ENCODE measurements at regions not wholly inside any gene's neighbourhood (a gene's known extent, or its start where the extent isn't known, plus 50 kb on each side); places are given as distances from the start of the nearest gene placed in this dataset.

DNA sequence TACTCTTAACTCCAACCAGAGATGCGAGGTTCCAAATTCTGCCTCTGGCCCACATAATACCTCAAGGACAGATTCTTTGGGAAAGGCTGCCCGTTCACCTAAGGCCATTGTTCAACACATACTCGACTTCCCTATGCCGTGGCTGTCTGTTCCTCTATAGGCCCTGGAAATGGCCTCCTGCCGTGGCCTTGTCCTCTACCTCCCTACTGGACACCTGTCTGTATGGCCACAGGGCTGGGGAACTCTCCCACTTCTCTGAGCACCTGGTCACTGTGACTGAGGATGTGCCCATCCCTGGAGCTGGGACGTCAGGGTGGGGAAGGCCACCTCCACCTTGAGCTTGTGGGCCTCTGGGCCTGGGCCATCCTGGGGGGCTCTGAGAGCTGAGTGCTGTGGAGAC lies 340.5 kb upstream of the B3GAT1 start:
- H3K9me3 ChIP-seq = no peaks in the 10 kb centered on the region
- TF ChIP-seq POLR2AphosphoS5 (IDR thresholded peaks at IDR 0.05) (no peak), POLR2A (IDR thresholded peaks at IDR 0.05) (no peak), CTCF (IDR thresholded peaks at IDR 0.05) (no peak)
- DNase-seq (ENCODE audit: low spot score) = no peak
- intact Hi-C loops (cut with DNase I) = no loop called here
- H3K27ac ChIP-seq = no peak overlapping the region
- no peaks in the 10 kb centered on the region for H3K36me3 ChIP-seq
- no peak overlapping the region for H3K4me3 ChIP-seq
- 96% methylated on average over 6 of the region's 6 CpGs for WGBS
- no peaks in the 10 kb centered on the region for H3K4me1 ChIP-seq (replicated peaks)
- no peaks in the 10 kb centered on the region for H3K27me3 ChIP-seq (replicated peaks; ENCODE audit: insufficient read depth)

DNA sequence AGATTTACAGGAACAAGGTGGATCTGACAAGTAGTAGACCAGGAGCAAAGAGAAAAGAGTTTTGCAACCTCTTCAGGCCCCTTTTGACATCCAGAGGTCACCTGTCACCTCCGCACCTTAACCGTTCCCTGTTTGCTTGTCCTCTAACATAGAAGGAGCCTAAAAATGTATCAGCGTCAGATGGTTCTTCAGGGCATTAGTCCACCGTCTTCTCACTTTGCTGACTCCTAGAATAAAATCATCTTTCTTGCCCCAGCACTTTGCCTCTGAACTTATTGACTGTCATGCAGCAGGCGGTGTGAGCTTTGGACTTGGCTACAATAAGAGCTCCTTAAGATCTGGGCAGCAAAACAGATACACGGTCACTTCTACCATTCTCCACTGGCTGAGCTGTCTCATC lies 339.7 kb upstream of the B3GAT1 start:
- Histone ChIP-seq H3K4me1 (replicated peaks) (no peaks in the 10 kb centered on the region), H3K27me3 (replicated peaks; ENCODE audit: insufficient read depth) (no peaks in the 10 kb centered on the region), H3K36me3 (no peaks in the 10 kb centered on the region), H3K27ac (no peak overlapping the region), H3K9me3 (no peaks in the 10 kb centered on the region), H3K4me3 (no peak overlapping the region)
- TF ChIP-seq POLR2AphosphoS5 (IDR thresholded peaks at IDR 0.05) (no peak), POLR2A (IDR thresholded peaks at IDR 0.05) (no peak), CTCF (IDR thresholded peaks at IDR 0.05) (no peak)
- no peak for DNase-seq (ENCODE audit: low spot score)
- intact Hi-C loops (cut with DNase I) = no loop called here
- WGBS = 93% methylated on average over 6 of the region's 6 CpGs

DNA sequence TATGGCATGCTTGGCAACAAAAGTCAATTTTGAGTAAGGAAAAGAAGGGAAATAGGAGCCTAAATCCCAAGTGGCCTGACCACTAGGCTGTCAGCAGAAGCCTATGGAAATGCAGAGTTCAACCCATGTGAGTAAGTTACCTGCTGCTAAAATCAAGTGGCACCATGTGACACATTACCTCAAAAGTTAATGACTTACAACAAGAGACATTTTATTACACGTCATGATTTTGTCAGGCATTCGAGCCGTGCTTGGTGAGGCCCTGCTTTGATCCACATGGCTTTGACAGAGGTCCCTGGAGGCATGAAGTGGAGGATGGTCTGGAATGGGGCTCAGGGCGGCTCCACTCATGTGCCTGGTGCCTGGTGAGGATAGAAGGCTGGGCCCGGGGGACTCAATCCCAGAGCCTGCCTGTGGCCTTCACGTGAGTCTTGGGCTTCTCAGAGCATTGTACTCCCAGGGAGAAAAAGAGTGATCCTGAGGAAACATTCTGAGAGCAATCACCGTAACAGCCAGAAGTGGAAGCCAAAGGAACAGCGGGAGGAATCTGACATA lies 339.1 kb upstream of the B3GAT1 start:
- Histone ChIP-seq H3K9me3 (no peaks in the 10 kb centered on the region), H3K27ac (no peak overlapping the region), H3K36me3 (no peaks in the 10 kb centered on the region), H3K4me3 (no peak overlapping the region), H3K4me1 (replicated peaks) (no peaks in the 10 kb centered on the region), H3K27me3 (replicated peaks; ENCODE audit: insufficient read depth) (no peaks in the 10 kb centered on the region)
- WGBS = 72% methylated on average over 8 of the region's 8 CpGs
- TF ChIP-seq POLR2A (IDR thresholded peaks at IDR 0.05) (no peak), CTCF (IDR thresholded peaks at IDR 0.05) (no peak), POLR2AphosphoS5 (IDR thresholded peaks at IDR 0.05) (no peak)
- intact Hi-C loops (cut with DNase I) = no loop called here
- no peak for DNase-seq (ENCODE audit: low spot score)

DNA sequence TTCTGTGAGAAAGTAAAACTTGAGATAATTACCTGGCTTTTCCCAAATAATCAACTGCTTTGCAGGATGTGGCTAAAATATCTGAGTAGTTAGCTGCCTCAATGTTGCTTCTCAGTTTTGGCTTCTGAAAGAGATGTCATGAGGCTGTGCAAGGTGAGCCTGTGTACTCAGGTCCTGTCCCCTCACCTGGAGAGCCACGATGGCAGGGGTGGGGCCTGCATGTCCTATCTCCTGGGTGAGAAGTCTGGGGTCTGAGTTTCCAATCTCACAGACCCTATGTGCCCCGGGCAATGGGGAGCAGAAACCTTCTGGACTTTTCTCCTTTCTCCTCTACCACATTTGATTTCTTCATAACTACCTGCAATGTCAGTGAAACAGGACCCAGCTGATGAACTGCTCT lies 338.6 kb upstream of the B3GAT1 start:
- Histone ChIP-seq H3K4me3 (no peak overlapping the region), H3K36me3 (no peaks in the 10 kb centered on the region), H3K9me3 (no peaks in the 10 kb centered on the region), H3K27me3 (replicated peaks; ENCODE audit: insufficient read depth) (no peaks in the 10 kb centered on the region), H3K4me1 (replicated peaks) (no peaks in the 10 kb centered on the region), H3K27ac (no peak overlapping the region)
- intact Hi-C loops (cut with DNase I) = no loop called here
- TF ChIP-seq CTCF (IDR thresholded peaks at IDR 0.05) = no peak
- TF ChIP-seq POLR2AphosphoS5 (IDR thresholded peaks at IDR 0.05) = no peak
- no peak for TF ChIP-seq POLR2A (IDR thresholded peaks at IDR 0.05)
- DNase-seq (ENCODE audit: low spot score) = no peak
- 83% methylated on average over 2 of the region's 2 CpGs for WGBS

GRCh38 chr11:134749040-134749839 lies 337.2 kb upstream of the B3GAT1 start:
- no peak overlapping the region for H3K27ac ChIP-seq
- intact Hi-C loops (cut with DNase I) = no loop called here
- H3K4me1 ChIP-seq (replicated peaks) = no peaks in the 10 kb centered on the region
- no peaks in the 10 kb centered on the region for H3K36me3 ChIP-seq
- no peak for DNase-seq (ENCODE audit: low spot score)
- WGBS = 31% methylated on average over 5 of the region's 5 CpGs
- no peaks in the 10 kb centered on the region for H3K27me3 ChIP-seq (replicated peaks; ENCODE audit: insufficient read depth)
- no peaks in the 10 kb centered on the region for H3K9me3 ChIP-seq
- no peak overlapping the region for H3K4me3 ChIP-seq
- TF ChIP-seq CTCF (IDR thresholded peaks at IDR 0.05) = no peak
- no peak for TF ChIP-seq POLR2AphosphoS5 (IDR thresholded peaks at IDR 0.05)
- TF ChIP-seq POLR2A (IDR thresholded peaks at IDR 0.05) = no peak

Data from prostate gland (tissue), 2 donors.